ENCODE measurements at regions not wholly inside any gene's neighbourhood (a gene's known extent, or its start where the extent isn't known, plus 50 kb on each side); places are given as distances from the start of the nearest gene placed in this dataset.

DNA sequence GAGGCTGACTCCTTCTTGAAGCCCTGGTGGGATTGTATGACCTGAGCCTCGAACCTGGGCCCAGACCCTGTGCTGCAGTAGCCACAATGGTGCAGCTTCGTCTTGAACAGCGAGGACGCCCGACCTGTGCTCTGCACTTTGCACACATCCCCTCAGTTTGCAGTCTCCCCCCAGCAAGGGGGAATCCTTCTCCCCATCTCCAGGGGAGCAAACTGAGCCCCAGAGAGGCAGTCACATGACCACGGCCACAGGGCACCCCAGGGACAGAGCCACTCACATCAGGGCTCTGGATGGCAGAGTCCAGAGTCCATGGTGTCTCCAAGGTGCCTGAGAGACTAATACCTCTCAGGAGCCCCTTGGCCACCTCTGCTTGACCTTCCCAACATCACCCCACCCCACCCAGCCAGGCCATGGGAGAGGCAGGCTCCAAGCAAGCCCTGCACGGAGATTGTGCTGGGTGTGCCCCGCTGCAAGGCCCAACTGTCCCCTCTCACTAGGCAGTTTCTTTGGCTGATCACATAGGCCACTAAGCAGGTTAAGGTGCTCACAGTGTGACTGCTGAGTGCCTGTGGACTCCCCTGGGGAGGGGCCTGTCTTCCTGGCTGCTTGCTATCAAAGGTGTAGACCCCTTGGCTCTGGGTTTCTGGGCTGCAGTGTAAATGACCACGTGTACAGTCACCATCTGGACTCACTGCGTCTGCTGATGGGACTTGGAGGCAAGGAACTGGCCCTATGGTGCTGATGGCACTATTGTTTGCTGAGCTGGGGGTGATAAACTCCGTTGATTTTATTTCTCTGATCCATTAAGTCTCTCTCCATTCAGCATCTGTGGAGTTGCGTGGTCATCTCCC is 398.1 kb downstream of the MATN1 start:
- DNase-seq (ENCODE audit: low spot score) (no peak), ATAC-seq (no peak), FAIRE-seq (no peak)
- intact Hi-C loops (cut with micrococcal nuclease; ENCODE audit: unreplicated experiment) (no loop called here), in situ Hi-C loops (cut with HindIII; ENCODE audit: extremely low pct_ligation_motif_present, low pct_unique_long_range_greater_than_20kb) (no loop called here)
- no peak overlapping the region for H3K27ac ChIP-seq (ENCODE audit: extremely low read length, insufficient read depth, low read length)
- H4K20me1 ChIP-seq (ENCODE audit: insufficient read depth, low read length), result no peaks in the 10 kb centered on the region
- peaks cover 1 to 4% of the 10 kb centered on the region in 2 experiments; a peak in 2 of 5 replicates for H3K27me3 ChIP-seq (ENCODE audit: control insufficient read depth in 1 of 2, insufficient read depth in 2 of 2, low read length in 2 of 2)
- no peak overlapping the region for H3K4me2 ChIP-seq (ENCODE audit: low read depth, low read length)
- no peaks in the 10 kb centered on the region for H3K4me1 ChIP-seq (ENCODE audit: insufficient read depth, low read length)
- no peaks in the 10 kb centered on the region for H3K36me3 ChIP-seq (replicated peaks in 1 of 2; ENCODE audit: control insufficient read depth in 1 of 2, insufficient read depth in 2 of 2, low read length in 2 of 2)
- H3K79me2 ChIP-seq (ENCODE audit: insufficient read depth, low read length), result no peaks in the 10 kb centered on the region
- H3K9me3 ChIP-seq (ENCODE audit: low read length), result no peaks in the 10 kb centered on the region
- ChIA-PET CTCF (ENCODE audit: low intra/inter-chr PET ratio, low total read pairs) (no interaction called here), POLR2A (no interaction called here)
- BruUV-seq (replicated peaks), result no TSS peak
- H3K9ac ChIP-seq (ENCODE audit: insufficient read depth, low read depth, low read length), result no peak overlapping the region
- H2AFZ ChIP-seq (ENCODE audit: low read length), result no peak overlapping the region
- TF ChIP-seq ZNF567 (CRISPR knock-in tag; IDR thresholded peaks at IDR 0.05; ENCODE audit: borderline replicate concordance), result no peak
- no peak for TF ChIP-seq DMAP1 (CRISPR knock-in tag; IDR thresholded peaks at IDR 0.05)
- TF ChIP-seq, protein P1, sequence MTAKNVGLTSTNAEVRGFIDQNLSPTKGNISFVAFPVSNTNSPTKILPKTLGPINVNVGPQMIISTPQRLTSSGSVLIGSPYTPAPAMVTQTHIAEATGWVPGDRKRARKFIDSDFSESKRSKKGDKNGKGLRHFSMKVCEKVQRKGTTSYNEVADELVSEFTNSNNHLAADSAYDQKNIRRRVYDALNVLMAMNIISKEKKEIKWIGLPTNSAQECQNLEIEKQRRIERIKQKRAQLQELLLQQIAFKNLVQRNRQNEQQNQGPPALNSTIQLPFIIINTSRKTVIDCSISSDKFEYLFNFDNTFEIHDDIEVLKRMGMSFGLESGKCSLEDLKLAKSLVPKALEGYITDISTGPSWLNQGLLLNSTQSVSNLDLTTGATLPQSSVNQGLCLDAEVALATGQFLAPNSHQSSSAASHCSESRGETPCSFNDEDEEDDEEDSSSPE (CRISPR knock-in tag; IDR thresholded peaks at IDR 0.05), result no peak
- TF ChIP-seq HMG20A (CRISPR knock-in tag; IDR thresholded peaks at IDR 0.05; ENCODE audit: borderline replicate concordance), result no peak
- TF ChIP-seq KLF9 (CRISPR knock-in tag; IDR thresholded peaks at IDR 0.05; ENCODE audit: low read depth), result no peak
- TF ChIP-seq, protein P2, sequence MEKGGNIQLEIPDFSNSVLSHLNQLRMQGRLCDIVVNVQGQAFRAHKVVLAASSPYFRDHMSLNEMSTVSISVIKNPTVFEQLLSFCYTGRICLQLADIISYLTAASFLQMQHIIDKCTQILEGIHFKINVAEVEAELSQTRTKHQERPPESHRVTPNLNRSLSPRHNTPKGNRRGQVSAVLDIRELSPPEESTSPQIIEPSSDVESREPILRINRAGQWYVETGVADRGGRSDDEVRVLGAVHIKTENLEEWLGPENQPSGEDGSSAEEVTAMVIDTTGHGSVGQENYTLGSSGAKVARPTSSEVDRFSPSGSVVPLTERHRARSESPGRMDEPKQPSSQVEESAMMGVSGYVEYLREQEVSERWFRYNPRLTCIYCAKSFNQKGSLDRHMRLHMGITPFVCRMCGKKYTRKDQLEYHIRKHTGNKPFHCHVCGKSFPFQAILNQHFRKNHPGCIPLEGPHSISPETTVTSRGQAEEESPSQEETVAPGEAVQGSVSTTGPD (CRISPR knock-in tag; IDR thresholded peaks at IDR 0.05), result no peak
- no peak for TF ChIP-seq ELF3 (CRISPR knock-in tag; IDR thresholded peaks at IDR 0.05)
- no peak for TF ChIP-seq IKZF1 (IDR thresholded peaks at IDR 0.05)
- no peak for TF ChIP-seq SIN3B (IDR thresholded peaks at IDR 0.05; ENCODE audit: low read length)
- TF ChIP-seq ZNF549 (CRISPR knock-in tag; IDR thresholded peaks at IDR 0.05), result no peak
- no peak for TF ChIP-seq CHD4 (IDR thresholded peaks at IDR 0.05; ENCODE audit: borderline replicate concordance, low read length)
- no peak for TF ChIP-seq ZNF343 (CRISPR knock-in tag; IDR thresholded peaks at IDR 0.05)
- TF ChIP-seq PHF20 (CRISPR knock-in tag; IDR thresholded peaks at IDR 0.05), result no peak
- TF ChIP-seq KLF6 (CRISPR knock-in tag; IDR thresholded peaks at IDR 0.05), result no peak
- WGBS (ENCODE audit: low lambda C conversion rate), result 13% methylated on average over 7 of the region's 12 CpGs
- no peak overlapping the region for H3K4me3 ChIP-seq (replicated peaks in 1 of 3; ENCODE audit: insufficient read depth in 1 of 3, low read depth in 2 of 3, low read length in 3 of 3)
